IPS-20b (cell line): ENCODE measurements at regions not wholly inside any gene's neighbourhood (a gene's known extent, or its start where the extent isn't known, plus 50 kb on each side); places are given as distances from the start of the nearest gene placed in this dataset.

Experiments
- H3K27ac ChIP-seq: one replicate; pipeline ENCODE4 v1.5.1; 2013; ENCODE audit warnings: low read length
- H3K27me3 ChIP-seq: 2 replicates; pipeline ENCODE4 v1.6.1; 2013; ENCODE audit warnings: mild to moderate bottlenecking, low read length, inconsistent platforms; ENCODE audit not compliant: insufficient read depth
- H3K36me3 ChIP-seq: 2 replicates; pipeline ENCODE4 v1.6.1; 2013; ENCODE audit warnings: low read depth, mild to moderate bottlenecking, inconsistent platforms, low read length, moderate library complexity; ENCODE audit not compliant: insufficient read depth
- H3K4me1 ChIP-seq: 2 replicates; pipeline ENCODE4 v1.6.1; 2013; ENCODE audit warnings: mild to moderate bottlenecking, control low read depth, inconsistent platforms, low read length, moderate library complexity; ENCODE audit not compliant: insufficient read depth
- H3K4me3 ChIP-seq: 2 replicates; pipeline ENCODE4 v1.5.1; 2013; ENCODE audit warnings: mild to moderate bottlenecking, low read length, inconsistent platforms
- H3K9ac ChIP-seq: 2 replicates; pipeline ENCODE4 v1.6.1; 2013; ENCODE audit warnings: low read depth, mild to moderate bottlenecking, inconsistent platforms, low read length, moderate library complexity
- H3K9me3 ChIP-seq: 2 replicates; pipeline ENCODE4 v1.6.1; 2013; ENCODE audit warnings: mild to moderate bottlenecking, low read depth, low read length, inconsistent platforms; ENCODE audit not compliant: insufficient read depth

GRCh38 chr12:5124401-5124800 lies 80.7 kb downstream of the KCNA5 start:
- H3K4me3 ChIP-seq: no peak overlapping the region

DNA sequence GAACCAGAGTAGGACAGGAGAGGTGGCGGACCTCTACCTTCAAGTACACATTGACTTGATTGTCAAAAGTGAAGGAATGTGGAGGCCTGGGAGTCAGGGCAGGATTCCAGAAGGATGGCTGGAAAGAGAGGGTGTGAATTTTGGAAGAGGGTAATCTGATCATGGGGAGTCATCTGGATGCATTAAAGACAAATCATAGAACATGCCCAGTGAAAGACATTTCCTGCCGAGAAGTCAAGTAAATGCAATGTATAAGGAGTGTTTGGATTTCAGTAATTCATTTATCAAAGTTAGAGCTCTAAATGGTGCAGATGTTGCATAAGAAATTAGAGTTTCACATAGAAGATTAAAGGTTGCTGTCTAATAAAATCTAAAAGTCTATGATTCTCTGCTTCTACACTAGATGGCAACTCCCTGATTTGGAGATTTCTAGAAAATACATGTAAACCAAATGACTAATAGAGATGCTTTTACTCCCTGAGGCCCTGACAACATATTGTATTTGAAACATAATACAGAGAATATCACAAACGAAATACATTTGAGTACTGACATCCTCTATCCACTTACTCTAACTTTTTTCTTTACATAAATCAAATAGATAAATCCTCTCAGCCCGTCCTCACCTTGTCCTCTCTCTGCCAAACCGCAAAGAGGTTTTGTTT lies 91.3 kb downstream of the KCNA5 start:
- H3K27ac ChIP-seq: no peak overlapping the region
- no peak overlapping the region for H3K9ac ChIP-seq
- peaks cover 5% of the 10 kb centered on the region; the same call in 1 of the 2 replicates for H3K9me3 ChIP-seq
- H3K4me3 ChIP-seq: no peak overlapping the region
- H3K27me3 ChIP-seq: no peaks in the 10 kb centered on the region
- H3K36me3 ChIP-seq: no peaks in the 10 kb centered on the region
- no peaks in the 10 kb centered on the region for H3K4me1 ChIP-seq

More at GRCh38 chr12:5124401-5124800, 80.7 kb downstream of the KCNA5 start:
- H3K36me3 ChIP-seq: no peaks in the 10 kb centered on the region; the same call in 1 of the 2 replicates
- H3K9me3 ChIP-seq: no peaks in the 10 kb centered on the region
- H3K27me3 ChIP-seq: no peaks in the 10 kb centered on the region
- no peak overlapping the region for H3K9ac ChIP-seq
- no peak overlapping the region for H3K27ac ChIP-seq
- H3K4me1 ChIP-seq: no peaks in the 10 kb centered on the region

GRCh38 chr12:5138256-5138655 lies 94.6 kb downstream of the KCNA5 start:
- Histone ChIP-seq H3K9me3 (peaks cover 13% of the 10 kb centered on the region; the same call in 1 of the 2 replicates), H3K27me3 (no peaks in the 10 kb centered on the region), H3K27ac (no peak overlapping the region), H3K4me3 (no peak overlapping the region), H3K4me1 (no peaks in the 10 kb centered on the region), H3K36me3 (no peaks in the 10 kb centered on the region), H3K9ac (no peak overlapping the region)

- no peaks in the 10 kb centered on the region for H3K36me3 ChIP-seq
- H3K4me3 ChIP-seq: no peak overlapping the region
- H3K9ac ChIP-seq: no peak overlapping the region
- no peaks in the 10 kb centered on the region for H3K27me3 ChIP-seq
- no peaks in the 10 kb centered on the region for H3K4me1 ChIP-seq
- H3K27ac ChIP-seq: no peak overlapping the region
- peaks cover 13% of the 10 kb centered on the region; the same call in 1 of the 2 replicates for H3K9me3 ChIP-seq
These were observed 95.2 kb downstream of the KCNA5 start for GRCh38 chr12:5138845-5139244.

DNA sequence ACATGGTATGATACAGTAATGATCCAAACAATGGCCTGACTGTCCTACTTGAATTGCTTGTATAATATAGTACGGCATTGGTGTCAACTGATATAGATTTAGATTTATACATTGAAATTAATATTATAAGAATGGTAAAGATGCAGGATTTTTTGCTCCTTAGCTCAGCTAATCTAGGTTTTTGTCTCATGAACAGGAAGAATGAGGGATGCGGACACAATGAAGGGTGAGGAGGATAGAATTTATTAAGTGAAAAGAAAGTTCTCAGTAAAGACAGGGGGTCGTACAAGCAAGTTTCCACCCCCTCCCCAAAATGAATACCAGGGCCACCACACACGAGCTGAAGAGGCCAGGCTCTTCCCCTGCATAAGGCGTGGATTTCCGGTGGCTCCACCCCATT lies 96.1 kb downstream of the KCNA5 start:
- Histone ChIP-seq H3K4me1 (no peaks in the 10 kb centered on the region), H3K27ac (no peak overlapping the region), H3K36me3 (no peaks in the 10 kb centered on the region), H3K9me3 (peaks cover 13% of the 10 kb centered on the region; the same call in 1 of the 2 replicates), H3K27me3 (no peaks in the 10 kb centered on the region), H3K4me3 (no peak overlapping the region), H3K9ac (no peak overlapping the region)

DNA sequence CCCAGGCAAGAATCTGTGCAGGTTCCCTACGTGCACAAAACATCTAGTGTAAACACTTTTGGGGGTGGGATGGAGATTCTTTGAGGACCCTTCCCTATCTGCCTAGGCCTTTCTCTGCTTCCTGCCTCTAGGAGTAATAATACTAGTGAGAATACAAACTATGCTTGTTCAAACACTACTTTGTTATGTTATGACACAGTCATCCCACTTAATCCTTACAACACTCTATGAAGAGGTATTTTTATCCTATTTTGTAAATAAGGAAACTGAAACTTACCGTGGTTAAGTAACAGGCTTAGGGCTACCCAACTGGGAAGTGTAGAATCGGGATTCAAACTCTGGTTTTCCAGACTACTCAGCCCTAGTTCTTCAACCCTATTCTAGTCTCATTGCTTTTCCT lies 96.5 kb downstream of the KCNA5 start:
- no peak overlapping the region for H3K9ac ChIP-seq
- no peaks in the 10 kb centered on the region for H3K36me3 ChIP-seq
- peaks cover 13% of the 10 kb centered on the region; the same call in 1 of the 2 replicates for H3K9me3 ChIP-seq
- H3K4me1 ChIP-seq: no peaks in the 10 kb centered on the region
- H3K27me3 ChIP-seq: no peaks in the 10 kb centered on the region
- H3K27ac ChIP-seq: no peak overlapping the region
- no peak overlapping the region for H3K4me3 ChIP-seq

GRCh38 chr12:5148880-5149279 lies 105.2 kb downstream of the KCNA5 start:
- no peak overlapping the region for H3K4me3 ChIP-seq
- no peak overlapping the region for H3K27ac ChIP-seq
- H3K36me3 ChIP-seq: no peaks in the 10 kb centered on the region
- H3K9me3 ChIP-seq: no peaks in the 10 kb centered on the region
- H3K27me3 ChIP-seq: no peaks in the 10 kb centered on the region
- peaks cover 11% of the 10 kb centered on the region; the same call in 1 of the 2 replicates for H3K4me1 ChIP-seq
- H3K9ac ChIP-seq: no peak overlapping the region

GRCh38 chr12:5154091-5154490 lies 110.4 kb downstream of the KCNA5 start:
- no peak overlapping the region for H3K9ac ChIP-seq
- H3K4me3 ChIP-seq: no peak overlapping the region
- peaks cover 5% of the 10 kb centered on the region; the same call in 1 of the 2 replicates for H3K4me1 ChIP-seq
- H3K9me3 ChIP-seq: no peaks in the 10 kb centered on the region
- H3K36me3 ChIP-seq: no peaks in the 10 kb centered on the region
- H3K27me3 ChIP-seq: no peaks in the 10 kb centered on the region
- no peak overlapping the region for H3K27ac ChIP-seq

GRCh38 chr12:5155866-5156265 lies 112.2 kb downstream of the KCNA5 start:
- H3K9me3 ChIP-seq: no peaks in the 10 kb centered on the region
- no peak overlapping the region for H3K4me3 ChIP-seq
- no peak overlapping the region for H3K27ac ChIP-seq
- no peaks in the 10 kb centered on the region for H3K36me3 ChIP-seq
- H3K4me1 ChIP-seq: peaks cover 3% of the 10 kb centered on the region; the same call in 1 of the 2 replicates
- H3K9ac ChIP-seq: no peak overlapping the region
- H3K27me3 ChIP-seq: no peaks in the 10 kb centered on the region

GRCh38 chr12:5160827-5161226 lies 117.1 kb downstream of the KCNA5 start:
- Histone ChIP-seq H3K27ac (no peak overlapping the region), H3K4me3 (no peak overlapping the region), H3K36me3 (no peaks in the 10 kb centered on the region), H3K27me3 (no peaks in the 10 kb centered on the region), H3K9me3 (no peaks in the 10 kb centered on the region), H3K4me1 (no peaks in the 10 kb centered on the region), H3K9ac (no peak overlapping the region)

DNA sequence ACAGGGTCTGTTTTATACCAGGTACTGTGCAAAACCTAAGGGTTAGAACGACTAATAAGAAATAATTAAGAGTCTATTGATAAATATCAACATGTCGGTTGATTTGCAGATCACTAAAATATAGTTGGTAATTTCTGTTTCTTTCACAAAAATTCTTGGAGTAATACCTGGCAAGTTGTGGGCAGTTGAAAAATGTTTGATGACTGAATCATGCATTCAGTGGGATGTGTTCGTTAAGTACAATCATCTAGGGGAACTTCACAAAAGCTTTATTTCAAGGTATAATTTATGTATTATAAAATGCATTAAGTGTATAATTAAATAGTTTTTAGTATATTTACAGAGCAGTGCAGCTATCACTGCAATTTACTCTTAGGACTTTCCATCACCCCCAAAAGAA lies 120.0 kb downstream of the KCNA5 start:
- no peak overlapping the region for H3K27ac ChIP-seq
- no peak overlapping the region for H3K4me3 ChIP-seq
- H3K9ac ChIP-seq: no peak overlapping the region
- H3K36me3 ChIP-seq: no peaks in the 10 kb centered on the region
- no peaks in the 10 kb centered on the region for H3K9me3 ChIP-seq
- H3K27me3 ChIP-seq: no peaks in the 10 kb centered on the region
- 0 out of 2 replicates have a peak, but pooled peaks cover 5% of the 10 kb centered on the region for H3K4me1 ChIP-seq

GRCh38 chr12:5165296-5165970 lies 121.8 kb downstream of the KCNA5 start:
- no peak overlapping the region for H3K9ac ChIP-seq
- H3K36me3 ChIP-seq: no peaks in the 10 kb centered on the region
- H3K9me3 ChIP-seq: no peaks in the 10 kb centered on the region
- no peak overlapping the region for H3K27ac ChIP-seq
- no peak overlapping the region for H3K4me3 ChIP-seq
- H3K4me1 ChIP-seq: 0 out of 2 replicates have a peak, but pooled peaks cover 5% of the 10 kb centered on the region
- H3K27me3 ChIP-seq: no peaks in the 10 kb centered on the region
